GM21723 (cell line): ENCODE measurements at regions not wholly inside any gene's neighbourhood (a gene's known extent, or its start where the extent isn't known, plus 50 kb on each side); places are given as distances from the start of the nearest gene placed in this dataset.

Experiments used
- ATAC-seq: cut with Tn5 transposase; IDR thresholded peaks from one replicate; pipeline ENCODE4 v1.9.1; 2021; ENCODE audit warnings: mild to moderate bottlenecking, moderate library complexity; ENCODE audit not compliant: unreplicated experiment

- ATAC-seq = no peak
These were observed 141.2 kb downstream of the MYCN start for GRCh38 chr2:16081316-16082200.

DNA sequence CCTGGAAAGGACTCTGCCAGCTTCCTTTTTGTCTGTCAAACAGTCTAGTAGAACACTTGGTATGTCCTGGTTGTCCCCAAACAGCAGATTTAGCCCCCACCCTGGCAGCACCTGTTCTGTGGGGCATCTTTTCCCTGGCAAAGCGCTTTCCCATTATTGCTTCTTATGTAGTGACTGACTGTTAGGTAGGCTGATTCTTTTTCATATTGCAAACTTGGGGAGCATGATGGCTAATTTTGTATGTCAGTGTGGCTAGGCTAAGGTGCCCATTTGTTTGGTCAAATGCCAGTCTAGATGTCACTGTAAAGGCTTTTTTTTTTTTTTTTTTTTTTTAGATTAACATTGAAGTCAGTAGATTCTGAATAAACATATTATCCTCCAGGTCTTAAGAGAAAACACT, 140.2 kb downstream of the MYCN start:
- ATAC-seq = no peak

DNA sequence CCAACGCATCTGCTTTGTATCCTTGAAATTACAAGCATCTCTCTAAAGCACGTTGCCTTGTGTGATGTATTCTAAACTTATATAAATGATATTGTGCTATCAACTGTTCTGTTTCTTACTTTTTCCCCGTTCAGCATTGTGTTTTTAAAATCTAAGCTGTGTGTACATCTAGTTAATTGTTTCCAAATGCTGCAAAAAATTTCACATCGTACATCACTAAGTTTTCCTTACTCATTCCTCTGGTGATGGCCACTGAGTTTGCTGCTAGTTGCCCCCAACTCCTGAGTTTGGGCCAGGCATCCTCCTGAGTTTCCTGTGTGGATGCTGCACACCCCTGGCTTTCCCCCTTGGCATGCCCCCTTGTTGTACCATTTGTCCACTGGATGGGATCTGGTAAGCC, 139.7 kb downstream of the MYCN start:
- no peak for ATAC-seq

DNA sequence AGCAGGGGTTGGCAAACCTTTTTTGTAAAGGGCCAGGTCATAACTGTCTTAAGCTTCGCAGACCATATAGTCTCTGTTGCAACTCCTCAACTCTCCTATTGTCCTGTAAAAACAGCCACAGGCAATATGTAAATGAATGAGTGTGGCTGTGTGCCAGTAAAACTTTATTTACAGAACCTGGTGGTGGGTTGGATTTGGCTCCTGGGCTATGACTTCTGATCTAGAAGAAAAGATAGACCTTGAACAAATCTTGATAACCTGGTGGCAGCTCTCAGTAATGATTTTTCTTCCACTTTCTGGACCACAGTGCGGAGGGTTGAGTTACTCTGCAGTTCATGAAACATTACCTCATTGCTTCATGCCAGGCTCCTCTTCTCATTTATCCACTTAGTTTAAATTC, 139.3 kb downstream of the MYCN start:
- ATAC-seq = no peak

DNA sequence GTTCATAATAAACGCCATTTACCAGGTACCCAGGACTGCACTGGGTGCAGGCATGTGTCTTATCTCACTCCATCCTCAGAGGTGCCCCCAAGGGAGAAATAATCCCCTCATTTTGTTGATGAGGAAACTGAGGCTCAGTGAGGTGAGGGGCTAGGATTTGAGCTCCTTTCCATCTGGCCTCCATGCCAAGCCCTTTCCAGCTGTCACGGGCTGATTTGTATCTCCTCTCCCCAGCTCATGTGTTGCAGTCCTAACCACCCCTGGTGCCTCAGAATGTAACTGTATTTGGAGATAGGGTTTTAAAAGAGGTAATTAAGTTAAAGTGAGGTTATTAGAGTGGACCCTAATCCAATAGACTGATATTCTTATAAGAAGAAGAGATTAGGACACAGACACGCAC, 137.3 kb downstream of the MYCN start:
- no peak for ATAC-seq

- no peak for ATAC-seq
These were observed 136.6 kb downstream of the MYCN start for GRCh38 chr2:16076911-16077310.

DNA sequence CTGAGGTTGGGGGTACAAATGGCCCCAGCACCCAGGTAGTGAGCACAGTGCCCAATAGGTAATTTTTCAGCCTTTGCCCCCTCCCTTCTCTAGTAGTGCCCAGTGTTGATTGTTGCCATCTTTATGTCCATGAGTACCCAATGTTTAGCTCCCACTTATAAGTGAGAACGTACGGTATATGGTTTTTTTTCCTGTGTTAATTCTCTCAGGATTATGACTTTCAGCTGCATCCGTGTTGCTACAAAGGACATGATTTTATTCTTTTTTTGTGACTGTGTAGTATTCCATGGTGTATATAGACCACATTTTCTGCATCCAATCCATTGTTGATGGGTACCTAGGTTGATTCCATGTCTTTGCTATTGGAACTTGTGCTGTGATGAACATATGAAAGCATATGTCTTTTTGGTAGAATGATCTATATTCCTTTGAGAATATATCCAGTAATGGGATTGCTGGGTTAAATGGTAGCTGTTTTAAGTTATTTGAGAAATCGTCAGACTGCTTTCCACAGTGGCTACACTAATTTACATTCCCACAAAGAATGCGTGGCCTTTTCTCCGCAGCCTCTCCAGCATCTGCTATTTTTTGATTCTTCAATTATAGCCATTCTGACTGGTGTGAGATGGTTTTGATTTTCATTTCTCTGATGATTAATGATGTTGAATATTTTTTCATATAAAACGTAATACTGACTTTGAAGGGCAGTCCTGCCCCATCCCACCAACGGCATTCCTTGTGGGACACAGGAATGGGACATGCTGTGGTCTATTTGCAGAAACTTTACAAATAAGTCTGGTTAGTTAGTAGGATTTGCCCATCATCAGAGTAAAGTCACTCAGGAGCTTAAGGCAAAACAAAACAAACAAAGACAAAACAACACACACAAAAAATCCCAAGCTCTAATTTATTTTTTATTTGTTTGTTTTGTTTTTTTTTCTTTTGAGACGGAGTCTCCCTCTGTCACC, 135.0 kb downstream of the MYCN start:
- ATAC-seq = no peak

DNA sequence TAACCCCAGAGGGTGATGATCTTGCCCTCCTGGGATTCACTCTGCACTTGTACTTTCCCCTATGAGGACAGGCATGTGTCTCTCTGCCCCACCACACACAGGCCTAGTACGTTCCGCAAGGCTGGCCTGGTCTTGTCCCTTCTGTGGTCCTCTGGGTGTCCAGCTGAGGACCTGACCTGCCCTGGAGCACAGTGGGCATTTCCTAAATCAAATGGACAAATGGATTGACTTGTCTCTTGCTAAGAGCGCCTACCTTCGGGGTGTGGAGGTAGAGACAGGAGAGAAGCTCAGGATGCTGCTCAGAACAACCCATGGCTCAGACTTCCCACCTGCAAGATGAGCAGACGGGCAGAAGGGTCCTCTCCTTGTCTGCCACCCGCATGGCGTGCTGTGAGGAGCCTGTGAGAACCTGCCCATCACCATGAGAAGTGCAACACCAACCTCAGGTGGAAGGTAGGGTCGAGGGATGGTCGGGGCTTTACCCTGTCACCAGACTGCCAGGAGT, 133.6 kb downstream of the MYCN start:
- no peak for ATAC-seq

GRCh38 chr2:16073471-16073870, 133.1 kb downstream of the MYCN start:
- ATAC-seq = no peak

DNA sequence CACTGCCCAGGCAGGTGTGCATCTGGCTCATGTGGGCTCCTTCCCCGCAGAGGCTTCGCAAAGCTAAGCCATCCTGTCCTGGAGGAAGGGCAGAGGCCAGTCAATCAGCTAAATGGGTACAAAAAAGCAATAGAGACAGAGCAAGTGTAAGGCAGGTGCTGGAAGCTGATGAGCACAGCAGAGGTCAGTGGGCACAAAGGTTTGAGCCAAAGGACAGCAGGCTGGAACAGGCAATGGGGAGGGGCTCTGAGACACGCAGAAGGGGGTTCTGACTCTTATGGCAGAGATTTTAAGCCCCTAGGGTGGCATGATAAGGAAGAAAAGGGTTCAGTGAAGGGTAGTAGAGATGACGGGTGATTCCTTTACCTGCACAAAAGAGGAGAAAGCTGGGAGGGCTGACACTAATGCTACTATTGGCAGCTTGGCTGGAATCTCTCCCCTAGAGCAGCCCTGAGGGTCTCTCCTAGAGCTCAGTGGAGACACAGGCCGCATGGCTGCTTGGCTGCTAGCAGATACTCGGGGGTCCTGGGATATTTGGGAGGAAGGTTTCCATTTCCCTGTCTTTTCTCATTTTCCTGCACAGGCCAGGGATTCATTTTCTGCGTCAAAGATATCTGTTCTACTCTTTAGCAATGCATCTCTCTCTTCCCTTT, 132.4 kb downstream of the MYCN start:
- no peak for ATAC-seq

- no peak for ATAC-seq
These were observed 131.7 kb downstream of the MYCN start for GRCh38 chr2:16071865-16072637.

GRCh38 chr2:16071039-16071864, 130.9 kb downstream of the MYCN start:
- no peak for ATAC-seq

- ATAC-seq = no peak
These were observed 130.3 kb downstream of the MYCN start for GRCh38 chr2:16070648-16070971.

DNA sequence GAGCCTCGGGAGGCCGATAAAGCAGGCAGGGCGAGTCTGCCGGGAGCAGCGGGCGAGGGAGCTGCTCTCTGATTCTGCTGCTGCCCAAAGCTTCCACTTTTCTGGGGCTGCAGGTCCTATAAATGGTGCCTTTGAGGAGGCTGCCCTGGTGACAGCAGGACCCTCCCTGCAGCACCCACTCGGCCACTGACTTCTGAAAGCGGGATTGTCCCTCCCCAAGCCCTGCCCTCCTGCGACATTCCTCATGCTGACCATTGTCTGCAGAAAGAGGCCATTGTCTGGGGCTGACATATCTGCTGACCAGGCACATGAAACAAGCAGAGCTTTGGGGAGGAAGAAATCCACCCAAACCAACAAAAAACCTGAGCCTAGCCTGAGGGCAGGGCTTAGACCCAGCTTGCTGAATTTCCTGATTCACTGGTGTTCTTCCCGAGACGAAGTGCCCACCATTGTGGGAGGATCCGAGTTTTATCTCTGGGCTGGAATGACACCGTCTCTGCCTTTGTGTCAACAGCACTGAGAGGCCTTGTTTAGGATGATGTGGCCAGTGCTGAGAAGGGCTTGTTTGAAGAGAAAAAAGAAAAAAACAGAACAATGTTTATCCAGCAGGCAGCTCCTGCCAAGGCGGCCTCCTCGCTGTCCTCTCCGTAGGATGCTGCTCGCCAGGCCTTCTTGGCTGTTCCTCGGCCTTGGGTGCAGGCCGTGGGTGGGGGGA, 129.7 kb downstream of the MYCN start:
- ATAC-seq = no peak

DNA sequence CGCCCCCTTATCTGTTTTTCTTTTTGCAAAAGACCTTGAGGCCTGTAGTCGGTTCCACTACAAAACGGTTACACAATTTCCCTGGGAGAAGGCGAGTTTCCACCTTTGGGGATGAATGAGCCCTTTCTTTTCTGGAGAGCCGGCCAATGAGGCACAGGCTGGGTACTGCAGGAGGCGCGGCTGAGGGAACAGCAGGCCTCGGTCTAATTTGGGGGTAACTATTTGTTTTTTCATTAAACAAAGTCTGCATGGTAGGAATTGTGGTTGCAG, 129.2 kb downstream of the MYCN start:
- no peak for ATAC-seq

GRCh38 chr2:16068552-16068940, 128.2 kb downstream of the MYCN start:
- no peak for ATAC-seq

DNA sequence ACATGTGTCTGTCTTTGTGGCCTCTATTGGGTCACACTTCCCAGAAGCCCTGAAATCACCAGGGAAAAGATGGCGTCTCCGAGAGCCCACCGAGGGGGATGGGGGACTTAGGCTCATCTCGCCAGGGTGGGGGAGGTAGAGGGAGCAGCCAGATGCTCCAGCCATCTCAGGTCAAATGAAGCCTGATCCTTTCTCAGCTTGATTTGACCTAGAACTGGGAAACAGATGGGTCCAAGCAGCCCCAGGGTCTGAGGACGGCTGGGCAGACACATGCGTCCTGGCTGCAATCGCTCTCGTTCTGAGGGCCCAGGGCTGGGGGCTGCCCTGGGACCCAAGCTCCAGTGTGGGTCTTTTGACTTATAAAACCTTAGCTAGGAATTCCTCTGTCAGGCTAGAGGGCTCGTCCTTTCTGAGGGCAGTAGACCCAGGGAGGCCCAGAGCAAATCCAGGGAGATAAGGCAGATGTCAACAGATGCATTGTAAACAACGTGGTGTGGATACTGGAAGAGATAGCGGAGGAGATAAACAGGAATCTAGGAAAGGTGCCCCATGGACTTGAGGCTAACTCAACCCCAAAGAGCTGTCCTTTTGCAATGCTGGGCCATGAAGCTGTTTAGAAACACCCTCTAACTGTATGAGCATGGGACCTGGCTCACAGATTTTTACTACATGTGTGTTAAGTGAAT, 127.7 kb downstream of the MYCN start:
- no peak for ATAC-seq

DNA sequence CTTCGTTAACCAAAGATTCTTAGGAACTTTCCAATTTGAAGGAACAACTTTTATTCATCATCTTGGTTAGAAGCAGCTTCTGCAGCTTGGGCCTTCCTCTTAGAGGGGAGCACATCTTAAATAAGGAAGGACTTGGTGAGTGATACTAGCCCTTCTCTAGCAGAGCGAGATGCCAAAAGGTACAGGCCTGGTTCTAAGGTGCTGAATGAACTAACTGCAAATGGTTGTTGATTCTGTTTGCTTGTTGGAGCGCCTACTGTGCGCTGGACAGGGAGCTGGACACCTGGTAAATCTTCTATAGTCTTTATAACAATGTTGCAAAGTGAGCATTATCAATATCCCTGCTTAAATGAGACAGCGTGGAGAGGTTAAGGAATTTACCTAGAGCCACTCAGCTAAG, 127.1 kb downstream of the MYCN start:
- ATAC-seq = no peak

- ATAC-seq = no peak
These were observed 126.7 kb downstream of the MYCN start for GRCh38 chr2:16067037-16067406.
